Ishikawa (cell line): ENCODE measurements at regions not wholly inside any gene's neighbourhood (a gene's known extent, or its start where the extent isn't known, plus 50 kb on each side); places are given as distances from the start of the nearest gene placed in this dataset.

Experiments used
- CEBPB ChIP-seq: IDR thresholded peaks from 2 replicates; pipeline ENCODE4 v1.6.1; 2012
- CREB1 ChIP-seq: IDR thresholded peaks from 2 replicates; pipeline ENCODE4 v1.6.1; 2012; ENCODE audit warnings: low read depth
- EGR1 ChIP-seq: IDR thresholded peaks from 2 replicates; pipeline ENCODE4 v1.6.1; 2012
- EP300 ChIP-seq: IDR thresholded peaks from 2 replicates; pipeline ENCODE4 v1.6.1; 2012; ENCODE audit warnings: borderline replicate concordance
- FOXM1 ChIP-seq: IDR thresholded peaks from 2 replicates; pipeline ENCODE4 v1.6.1; 2012; ENCODE audit warnings: low read depth, borderline replicate concordance
- NFIC ChIP-seq: IDR thresholded peaks from 2 replicates; pipeline ENCODE4 v1.6.1; 2012
- RAD21 ChIP-seq: IDR thresholded peaks from 2 replicates; pipeline ENCODE4 v1.6.1; 2012; ENCODE audit warnings: low read depth
- REST ChIP-seq: IDR thresholded peaks from 2 replicates; pipeline ENCODE4 v1.6.1; 2012; ENCODE audit warnings: low read depth, mild to moderate bottlenecking
- TAF1 ChIP-seq: IDR thresholded peaks from 2 replicates; pipeline ENCODE4 v1.6.1; 2012; ENCODE audit warnings: low read depth, mild to moderate bottlenecking
- TEAD4 ChIP-seq: IDR thresholded peaks from 2 replicates; pipeline ENCODE4 v1.6.1; 2012
- YY1 ChIP-seq: IDR thresholded peaks from 2 replicates; pipeline ENCODE4 v1.6.1; 2012; ENCODE audit warnings: low read depth
- ZBTB7A ChIP-seq: IDR thresholded peaks from 2 replicates; pipeline ENCODE4 v1.6.1; 2012; ENCODE audit warnings: low read depth
- TF ChIP-seq, protein P1 (sequence below): IDR thresholded peaks from 2 replicates; pipeline ENCODE4 v1.6.1; 2012

DNA sequence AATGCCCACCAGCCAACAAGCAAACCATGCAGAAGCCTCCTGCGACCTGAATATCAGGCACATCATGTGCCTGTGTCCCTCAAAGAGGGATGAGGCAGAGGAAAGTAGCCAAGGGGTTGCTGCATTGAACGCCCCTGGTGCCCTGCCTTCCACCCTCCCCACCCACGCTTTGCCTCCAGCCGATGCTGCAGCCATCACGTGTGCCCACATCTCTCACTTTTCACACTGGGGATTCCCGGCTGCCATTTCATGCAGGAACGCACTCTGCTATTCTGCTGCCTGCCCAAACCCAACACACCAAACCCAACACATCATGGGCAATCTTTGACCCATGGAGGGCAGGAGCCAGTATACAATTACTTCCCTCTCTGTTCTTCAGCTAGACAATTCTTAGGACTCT is 462.2 kb upstream of the PROK2 start:
- no peak for TF ChIP-seq REST
- no peak for TF ChIP-seq FOXM1
- TF ChIP-seq EP300: no peak
- no peak for TF ChIP-seq TAF1
- TF ChIP-seq NFIC: no peak
- TF ChIP-seq, protein P1, sequence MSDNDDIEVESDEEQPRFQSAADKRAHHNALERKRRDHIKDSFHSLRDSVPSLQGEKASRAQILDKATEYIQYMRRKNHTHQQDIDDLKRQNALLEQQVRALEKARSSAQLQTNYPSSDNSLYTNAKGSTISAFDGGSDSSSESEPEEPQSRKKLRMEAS: no peak
- no peak for TF ChIP-seq YY1
- TF ChIP-seq ZBTB7A: no peak
- TF ChIP-seq CREB1: no peak
- no peak for TF ChIP-seq EGR1
- no peak for TF ChIP-seq TEAD4
- no peak for TF ChIP-seq RAD21
- no peak for TF ChIP-seq CEBPB
